GM13976 (cell line): ENCODE measurements at regions not wholly inside any gene's neighbourhood (a gene's known extent, or its start where the extent isn't known, plus 50 kb on each side); places are given as distances from the start of the nearest gene placed in this dataset.
A peak's percentile ranks its signal among the peaks of the same experiment; 100 is the strongest.

Experiments
- DNase-seq: peaks from one replicate; pipeline ENCODE4 v3.0.0; 2012; ENCODE audit warnings: low spot score
- in situ Hi-C: fragments of 300-500 bp; cut with MboI; formaldehyde crosslinking; loops from one replicate; pipeline ENCODE4 v1.12.0; 2022; ENCODE audit warnings: low sequenced_read_pairs, mixed read lengths, inconsistent platforms; ENCODE audit not compliant: unreplicated experiment
- TF ChIP-seq, protein P1 (sequence below): IDR thresholded peaks from 2 replicates; pipeline ENCODE4 v1.5.1; 2012; ENCODE audit warnings: borderline replicate concordance, mild to moderate bottlenecking; ENCODE audit not compliant: insufficient read depth; ENCODE audit errors: extremely low read depth, missing control alignments, control extremely low read depth

DNA sequence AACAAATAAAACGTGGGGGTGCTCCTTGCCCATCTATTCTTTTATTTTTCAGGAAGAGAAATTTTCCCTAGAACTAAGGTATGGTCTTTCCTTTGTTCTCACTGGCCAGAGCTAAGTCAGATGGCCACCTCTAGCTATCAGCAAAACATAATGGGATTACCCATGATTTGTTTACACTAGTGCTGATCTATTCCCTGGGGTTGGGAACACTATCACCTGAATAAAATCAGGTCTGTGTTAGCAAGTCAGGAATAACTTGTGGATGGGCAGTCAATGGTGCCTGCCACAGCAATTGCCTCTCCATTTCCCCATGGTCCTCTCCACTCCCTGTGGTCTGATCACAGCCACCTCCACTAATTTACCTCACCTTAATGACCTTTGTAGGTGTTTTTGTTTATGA, 181.7 kb upstream of the CADPS start:
- TF ChIP-seq, protein P1, sequence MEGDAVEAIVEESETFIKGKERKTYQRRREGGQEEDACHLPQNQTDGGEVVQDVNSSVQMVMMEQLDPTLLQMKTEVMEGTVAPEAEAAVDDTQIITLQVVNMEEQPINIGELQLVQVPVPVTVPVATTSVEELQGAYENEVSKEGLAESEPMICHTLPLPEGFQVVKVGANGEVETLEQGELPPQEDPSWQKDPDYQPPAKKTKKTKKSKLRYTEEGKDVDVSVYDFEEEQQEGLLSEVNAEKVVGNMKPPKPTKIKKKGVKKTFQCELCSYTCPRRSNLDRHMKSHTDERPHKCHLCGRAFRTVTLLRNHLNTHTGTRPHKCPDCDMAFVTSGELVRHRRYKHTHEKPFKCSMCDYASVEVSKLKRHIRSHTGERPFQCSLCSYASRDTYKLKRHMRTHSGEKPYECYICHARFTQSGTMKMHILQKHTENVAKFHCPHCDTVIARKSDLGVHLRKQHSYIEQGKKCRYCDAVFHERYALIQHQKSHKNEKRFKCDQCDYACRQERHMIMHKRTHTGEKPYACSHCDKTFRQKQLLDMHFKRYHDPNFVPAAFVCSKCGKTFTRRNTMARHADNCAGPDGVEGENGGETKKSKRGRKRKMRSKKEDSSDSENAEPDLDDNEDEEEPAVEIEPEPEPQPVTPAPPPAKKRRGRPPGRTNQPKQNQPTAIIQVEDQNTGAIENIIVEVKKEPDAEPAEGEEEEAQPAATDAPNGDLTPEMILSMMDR, result no peak
- in situ Hi-C loops, result no loop called here
- no peak for DNase-seq

GRCh38 chr3:63060412-63060811, 185.2 kb upstream of the CADPS start:
- in situ Hi-C loops, result no loop called here
- no peak for DNase-seq
- TF ChIP-seq, protein P1, result no peak

DNA sequence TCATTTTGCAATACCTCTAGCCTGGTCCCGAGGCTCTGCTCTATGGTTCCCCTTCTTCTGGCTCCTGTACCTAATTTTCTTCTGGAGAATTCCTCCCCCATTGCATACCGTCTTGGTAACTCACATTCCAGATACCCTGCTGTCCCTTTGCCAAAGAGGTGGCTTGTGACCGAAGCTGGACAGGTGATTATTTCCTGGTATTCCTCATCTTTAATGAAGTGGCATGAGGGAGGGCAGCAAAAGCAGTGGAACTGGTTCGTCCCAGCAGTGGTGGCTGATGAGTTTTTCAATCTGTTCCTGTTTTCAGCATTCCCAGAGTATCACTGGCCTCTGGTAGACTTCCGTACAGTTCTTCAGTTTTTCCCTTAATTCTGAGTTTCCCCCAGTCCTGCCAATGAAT, 186.2 kb upstream of the CADPS start:
- in situ Hi-C loops, result no loop called here
- TF ChIP-seq, protein P1, result no peak
- no peak for DNase-seq

DNA sequence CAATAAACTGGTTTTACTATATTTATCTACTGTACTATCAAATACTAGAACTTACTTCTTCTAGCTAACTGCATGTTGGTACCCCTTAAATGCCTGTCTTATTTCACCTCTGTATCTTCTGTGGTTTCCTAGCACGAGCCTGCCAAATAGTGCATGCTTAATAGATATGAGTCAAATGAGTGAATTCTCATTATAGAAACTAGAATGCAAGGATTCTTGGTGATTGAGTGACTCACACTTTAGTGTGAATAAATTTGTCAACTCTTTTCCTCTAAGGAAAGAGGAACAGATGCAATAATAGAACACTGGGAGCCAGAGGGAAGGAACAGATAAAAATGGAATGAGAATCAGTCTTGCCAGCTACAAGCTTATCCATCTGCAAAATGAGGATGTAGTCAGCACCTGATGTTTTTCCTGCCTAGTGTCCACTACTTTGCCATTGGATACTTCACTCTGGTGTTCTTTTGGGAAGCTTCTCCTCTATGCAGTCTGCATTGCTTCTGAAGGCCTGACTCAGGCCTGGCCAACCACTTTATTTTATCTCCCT, 189.1 kb upstream of the CADPS start:
- TF ChIP-seq, protein P1, result no peak
- DNase-seq, result no peak
- in situ Hi-C loops, result no loop called here

DNA sequence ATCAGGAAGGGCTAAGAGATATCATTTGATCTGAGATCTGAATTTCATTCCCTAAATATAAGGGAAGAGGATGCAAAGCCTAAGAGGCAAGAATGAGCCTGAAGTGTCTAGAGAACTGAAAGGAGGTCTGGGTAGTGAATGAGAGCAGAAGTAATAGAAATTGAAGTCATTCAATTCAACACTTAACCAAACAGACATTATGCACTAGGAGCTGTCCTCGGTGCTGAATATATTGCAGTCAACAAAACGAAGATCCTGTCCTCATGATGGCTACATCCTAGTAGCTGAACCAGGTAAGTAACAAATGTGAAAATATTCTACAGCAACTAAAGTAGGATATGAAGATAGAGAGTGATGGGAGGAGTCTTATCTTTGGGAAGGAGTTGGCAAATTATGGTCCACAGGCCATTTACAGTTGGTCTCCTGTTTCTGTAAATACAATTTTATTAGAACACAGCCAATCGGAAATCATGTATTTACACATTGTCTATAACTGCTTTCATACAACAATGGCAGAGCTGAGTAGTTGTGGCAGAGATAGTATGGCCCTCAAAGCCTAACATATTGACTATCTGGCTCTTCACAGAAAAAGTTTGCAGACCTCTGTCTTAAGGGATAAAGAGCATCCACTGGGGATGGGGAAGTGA, 192.9 kb upstream of the CADPS start:
- in situ Hi-C loops, result no loop called here
- DNase-seq, result peak; percentile 7
- TF ChIP-seq, protein P1, result no peak

DNA sequence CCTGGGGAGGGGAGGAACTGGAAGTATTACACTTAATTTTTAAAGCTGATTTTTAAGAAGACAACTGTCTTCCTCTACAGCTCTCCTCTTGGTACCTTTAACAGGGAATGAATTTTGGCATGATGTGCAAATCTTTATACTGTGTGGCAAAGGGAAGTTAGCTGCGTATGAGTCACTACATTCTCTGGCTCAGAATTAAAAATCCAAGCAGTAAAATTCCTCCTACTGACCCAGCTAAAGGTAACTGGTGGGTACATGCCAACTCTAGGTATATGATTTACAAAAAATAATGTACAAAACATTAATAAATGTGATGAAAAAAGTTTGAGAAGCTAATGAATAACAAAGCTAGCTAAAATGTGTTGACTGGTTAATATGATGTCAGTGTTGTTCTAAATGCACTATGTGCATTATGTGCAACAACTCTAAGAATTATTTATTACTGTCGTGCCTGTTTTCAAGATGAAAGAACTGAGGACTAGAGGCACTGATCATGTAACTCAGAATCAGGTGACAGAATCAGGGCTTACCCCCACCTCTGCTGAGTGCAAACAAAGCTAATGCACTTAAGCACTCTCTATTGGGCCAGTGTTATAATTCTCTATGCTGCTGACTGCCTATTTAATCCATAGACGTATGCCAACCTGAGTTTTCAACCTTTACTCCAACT, 194.7 kb upstream of the CADPS start:
- DNase-seq, result no peak
- TF ChIP-seq, protein P1, result no peak
- in situ Hi-C loops, result no loop called here
